GM12892 (cell line): ENCODE measurements at regions not wholly inside any gene's neighbourhood (a gene's known extent, or its start where the extent isn't known, plus 50 kb on each side); places are given as distances from the start of the nearest gene placed in this dataset.
"Not testable (repeated sequence)": the region's sequence is repeated elsewhere in the genome, so short reads cannot be mapped to it uniquely, and the experiment has no call there.

Experiments used
- DNase-seq: peaks from one replicate; pipeline ENCODE4 v3.0.0; 2011; ENCODE audit not compliant: insufficient read length
- FAIRE-seq: peaks from 2 replicates; lab custom pipeline; 2011; peaks lifted over from hg19 to GRCh38; lab: Jason Lieb, UNC

DNA sequence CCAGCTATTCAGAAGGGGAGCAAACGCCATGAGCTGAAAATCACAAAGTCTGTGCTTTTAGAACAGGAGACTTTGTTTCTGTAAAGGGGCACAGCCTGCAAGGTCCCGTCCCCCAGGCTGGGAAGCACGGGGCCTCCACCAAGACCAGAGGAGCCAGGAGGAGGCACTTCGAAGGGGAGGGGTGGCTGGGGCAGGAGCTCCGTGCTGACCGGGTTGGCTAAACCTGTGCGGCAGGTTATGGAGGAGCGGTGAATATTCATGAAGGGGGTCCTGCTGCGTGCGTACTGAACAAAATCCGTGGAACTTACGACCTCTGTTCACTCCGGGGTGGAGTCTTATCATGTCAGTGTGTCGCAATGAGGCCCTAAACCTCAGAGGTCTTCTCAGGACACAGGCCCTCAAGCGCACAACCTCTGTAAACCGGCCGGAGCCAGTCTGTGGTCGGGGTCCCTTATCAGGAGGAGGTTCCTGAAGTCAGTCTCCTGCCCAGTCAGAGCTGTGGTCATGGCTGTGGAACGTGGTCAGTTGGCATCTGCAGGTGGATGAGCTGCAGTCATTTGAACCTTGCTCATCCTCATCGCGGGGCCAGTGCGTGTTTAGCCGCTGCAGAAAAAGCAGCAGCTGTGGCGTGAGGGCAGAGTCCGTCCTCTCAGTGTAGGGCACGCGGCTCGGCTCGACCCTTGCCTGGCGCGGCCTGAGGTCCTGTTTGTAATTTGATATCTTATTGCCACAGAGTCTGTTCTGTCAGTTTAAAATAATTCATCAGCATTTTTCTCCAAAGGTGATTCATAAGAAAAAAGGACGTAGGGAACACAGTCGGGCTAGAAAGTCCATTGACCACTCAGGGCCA lies 5507.7 kb upstream of the TPTE start:
- not testable (repeated sequence) for FAIRE-seq, DNase-seq

DNA sequence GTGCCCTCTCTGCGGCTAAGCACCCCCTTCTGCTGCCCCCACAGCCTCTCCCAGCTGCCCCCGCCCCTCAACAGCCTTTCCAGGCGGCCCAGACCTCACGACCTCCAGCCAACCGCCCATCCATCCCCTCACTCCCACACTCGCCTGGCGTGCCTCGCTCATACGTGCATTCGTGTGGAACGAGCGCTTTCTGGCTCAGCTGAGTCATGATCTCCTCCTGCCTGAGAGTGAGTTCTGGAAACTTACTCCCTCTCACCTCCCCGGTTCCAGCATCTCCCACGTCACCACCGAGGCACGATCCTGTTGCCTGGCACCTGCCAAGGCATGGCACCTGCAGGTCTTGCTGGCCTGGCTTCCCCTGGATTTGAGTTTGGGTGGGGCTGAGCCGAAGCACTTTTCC lies 5506.2 kb upstream of the TPTE start:
- FAIRE-seq, DNase-seq: not testable (repeated sequence)

DNA sequence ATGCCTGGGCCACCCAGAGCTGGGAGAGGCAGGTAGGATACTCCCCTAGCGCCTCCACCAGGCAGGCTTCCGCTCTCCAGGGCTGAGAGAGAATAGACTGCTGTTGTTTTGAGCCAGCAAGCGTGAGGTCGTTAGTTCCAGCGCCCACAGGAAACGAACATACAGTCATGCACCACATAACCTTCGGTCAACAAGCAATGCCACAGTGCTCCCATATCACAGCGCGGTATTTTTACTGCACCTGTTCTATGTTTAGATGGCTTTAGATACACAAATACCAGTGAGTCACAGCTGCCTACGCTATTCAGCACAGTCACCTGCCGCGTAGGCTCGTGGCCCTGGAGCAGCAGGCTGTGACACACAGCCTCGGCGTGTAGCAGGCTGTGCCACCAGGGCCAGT lies 5502.3 kb upstream of the TPTE start:
- DNase-seq, FAIRE-seq: not testable (repeated sequence)

DNA sequence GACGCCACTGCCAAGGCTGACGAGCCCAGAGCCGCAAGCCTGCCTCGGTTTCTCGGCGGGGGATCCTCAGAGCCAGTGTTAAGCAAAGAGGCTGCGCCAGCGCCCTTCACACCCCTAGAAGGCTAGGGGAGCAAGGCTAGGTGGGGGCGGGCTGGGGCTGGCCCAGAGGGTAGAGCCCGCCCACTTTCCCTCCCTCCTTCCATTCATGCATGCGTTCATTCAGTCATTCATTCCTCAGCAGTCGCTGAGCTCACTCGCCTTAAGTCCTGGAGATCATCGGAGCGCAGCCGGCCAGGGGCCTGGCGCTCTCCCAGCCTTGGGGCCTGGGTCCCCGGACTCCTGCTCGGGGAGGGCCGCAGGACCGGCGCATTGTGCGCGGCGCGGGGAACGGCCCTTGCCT lies 5499.6 kb upstream of the TPTE start:
- not testable (repeated sequence) for FAIRE-seq, DNase-seq

DNA sequence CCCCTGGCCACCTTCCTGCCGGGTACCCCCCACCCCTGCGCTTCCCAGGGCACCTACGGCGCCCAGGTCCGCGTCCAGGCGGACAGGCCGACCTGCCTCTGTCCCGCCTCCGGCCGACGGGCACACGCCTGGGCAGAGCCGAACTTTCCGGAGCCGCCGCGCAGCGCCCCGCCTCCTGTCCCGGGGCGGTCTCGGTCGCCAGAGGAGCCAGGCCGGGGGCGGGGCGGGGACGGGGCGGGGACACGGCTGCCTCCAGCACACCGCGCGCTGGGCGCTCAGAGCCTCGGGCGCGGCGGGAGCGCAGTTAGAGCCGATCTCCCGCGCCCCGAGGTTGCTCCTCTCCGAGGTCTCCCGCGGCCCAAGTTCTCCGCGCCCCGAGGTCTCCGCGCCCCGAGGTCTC lies 5499.1 kb upstream of the TPTE start:
- not testable (repeated sequence) for DNase-seq, FAIRE-seq

DNA sequence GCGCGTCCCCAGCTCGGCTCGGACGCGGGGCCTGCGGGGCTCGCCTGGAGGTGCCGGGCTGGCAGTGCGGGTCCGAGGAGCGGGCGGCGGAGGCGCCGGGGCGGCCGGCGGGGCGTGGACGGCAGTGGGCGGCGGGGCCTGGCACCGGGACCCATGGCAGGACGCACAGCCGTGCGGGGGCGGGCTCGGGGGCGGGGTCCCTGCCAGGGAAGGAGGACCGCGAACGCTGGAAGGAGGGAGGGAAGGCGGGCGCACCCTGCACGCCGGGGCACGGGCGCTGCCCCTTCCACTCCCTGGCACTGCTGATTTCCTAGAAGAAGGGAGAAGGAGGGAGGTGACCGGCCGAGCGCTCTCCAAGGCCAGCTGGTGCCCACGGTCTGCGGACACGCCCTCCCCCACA lies 5498.6 kb upstream of the TPTE start:
- DNase-seq, FAIRE-seq: not testable (repeated sequence)

DNA sequence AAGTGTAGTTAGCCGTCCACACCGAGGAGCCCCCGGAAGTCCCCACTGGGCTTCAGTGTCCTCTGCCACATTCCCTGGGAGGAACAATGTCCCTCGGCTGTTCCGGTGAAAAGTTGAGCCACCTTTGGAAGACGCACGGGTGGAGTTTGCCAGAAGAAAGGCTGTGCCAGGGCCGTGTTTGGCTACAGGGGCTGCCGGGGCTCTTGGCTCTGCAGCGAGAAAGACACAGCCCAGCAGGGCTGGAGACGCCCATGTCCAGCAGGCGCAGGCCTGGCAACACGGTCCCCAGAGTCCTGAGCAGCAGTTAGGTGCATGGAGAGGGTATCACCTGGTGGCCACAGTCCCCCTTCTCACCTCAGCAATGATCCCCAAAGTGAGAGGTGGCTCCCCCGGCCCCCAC lies 5486.2 kb upstream of the TPTE start:
- DNase-seq, FAIRE-seq: not testable (repeated sequence)

DNA sequence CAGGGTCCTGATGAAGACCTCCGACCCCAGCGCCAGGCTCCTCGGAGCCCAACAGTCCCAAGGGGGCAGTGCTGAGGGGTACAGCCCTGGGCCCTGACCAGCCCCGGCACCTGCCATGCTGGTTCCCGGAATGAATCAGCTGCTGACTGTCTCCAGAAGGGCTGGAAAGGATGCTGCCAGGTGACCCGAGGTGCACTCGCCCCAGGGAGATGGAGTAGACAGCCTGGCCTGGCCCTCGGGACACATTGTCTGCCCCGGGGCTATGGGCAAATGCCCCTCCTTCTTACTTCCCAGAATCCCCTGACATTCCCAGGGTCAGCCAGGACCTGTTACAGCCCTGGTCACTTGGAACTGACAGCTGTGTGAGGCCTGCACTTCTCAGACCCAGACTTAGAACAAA lies 5485.8 kb upstream of the TPTE start:
- not testable (repeated sequence) for DNase-seq, FAIRE-seq

DNA sequence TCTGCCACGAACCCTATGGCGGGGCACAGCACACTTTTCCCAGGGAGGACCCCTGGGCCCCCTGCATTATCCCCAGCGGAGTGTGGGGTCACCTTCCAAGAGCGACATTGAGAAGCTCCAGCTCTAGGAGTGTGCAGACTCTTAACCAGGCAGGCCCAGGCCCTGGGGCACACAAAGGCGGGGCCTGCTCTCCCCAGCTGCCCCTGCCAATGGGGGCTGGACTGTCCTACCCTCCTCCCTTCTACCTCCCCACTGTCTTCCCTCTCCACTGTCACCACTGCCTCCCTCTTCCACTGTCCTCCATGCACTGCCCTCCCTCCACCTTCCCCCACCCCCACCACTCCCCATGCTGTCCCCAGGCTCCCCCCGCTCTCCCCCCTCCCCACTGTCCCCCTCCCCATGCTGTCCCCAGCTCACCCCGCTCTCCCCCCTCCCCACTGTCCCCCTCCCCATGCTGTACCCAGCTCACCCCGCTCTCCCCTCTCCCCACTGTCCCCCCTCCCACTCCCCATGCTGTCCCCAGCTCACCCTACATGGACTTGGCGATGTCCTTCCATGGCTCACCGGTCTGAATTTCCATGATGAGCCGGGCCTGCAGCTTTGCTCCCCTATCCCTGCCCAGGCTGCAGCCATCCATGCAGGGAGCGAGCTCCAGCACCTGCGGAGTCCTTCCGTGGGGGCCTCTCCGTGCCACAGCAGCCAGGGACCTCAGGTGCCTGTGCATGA lies 5483.6 kb upstream of the TPTE start:
- not testable (repeated sequence) for FAIRE-seq, DNase-seq

DNA sequence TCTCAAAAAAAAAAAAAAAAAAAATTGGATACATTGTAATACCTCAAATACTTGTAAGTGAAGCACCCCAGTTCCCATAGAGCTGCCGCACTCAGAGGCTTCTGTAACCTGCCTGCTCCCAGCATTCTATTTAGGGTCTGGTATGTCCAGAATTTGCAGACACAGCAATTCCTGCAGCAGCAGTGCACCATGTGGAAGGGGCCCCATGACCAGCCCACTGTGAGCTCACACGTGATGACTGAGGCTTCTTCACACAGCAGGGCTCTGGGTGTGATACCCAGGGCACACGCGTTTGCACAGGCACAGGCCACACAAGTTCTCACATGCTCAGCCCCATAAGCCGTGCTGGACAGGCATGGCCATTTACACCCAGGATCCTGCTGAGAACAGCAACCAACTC lies 5481.5 kb upstream of the TPTE start:
- FAIRE-seq = not testable (repeated sequence)

DNA sequence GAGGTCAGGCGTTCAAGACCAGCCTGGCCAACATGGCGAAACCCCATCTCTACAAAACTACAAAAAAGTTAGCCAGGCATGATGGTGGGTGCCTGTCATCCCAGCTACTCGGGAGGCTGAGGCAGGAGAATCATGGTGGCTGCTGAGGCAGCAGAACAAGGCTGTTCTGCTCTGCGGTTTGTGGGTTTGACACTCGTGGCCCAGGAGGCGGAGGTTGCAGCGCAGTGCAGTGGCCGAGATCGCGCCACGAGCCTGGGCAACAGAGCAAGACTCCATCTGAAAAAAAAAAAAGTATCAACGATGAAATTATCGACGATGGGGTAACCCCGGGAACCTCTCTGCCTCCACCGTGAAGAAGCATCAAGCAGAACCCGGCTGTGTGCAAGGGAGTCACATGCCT lies 5478.8 kb upstream of the TPTE start:
- not testable (repeated sequence) for FAIRE-seq, DNase-seq

More for the DNA sequence above, 5481.5 kb upstream of the TPTE start:
- not testable (repeated sequence) for DNase-seq

DNA sequence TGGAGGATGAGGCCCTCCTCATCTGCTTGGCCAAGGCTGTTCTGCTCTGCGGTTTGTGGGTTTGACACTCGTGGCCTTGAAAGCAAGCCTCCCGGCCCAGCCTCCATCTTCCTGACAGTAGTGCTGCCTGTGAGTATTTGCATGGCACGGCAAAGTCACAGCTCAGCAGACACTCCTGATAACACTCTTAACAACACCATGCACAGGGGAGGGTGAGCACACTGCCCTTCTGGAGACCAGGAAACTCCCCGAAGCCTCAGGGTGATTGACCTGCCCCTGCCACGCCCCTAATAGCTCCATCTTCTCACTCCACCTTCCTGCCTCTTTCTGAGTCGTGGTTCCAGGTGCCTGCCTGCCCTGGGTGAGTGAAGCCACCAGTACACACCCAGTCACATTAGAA lies 5476.6 kb upstream of the TPTE start:
- not testable (repeated sequence) for DNase-seq, FAIRE-seq

DNA sequence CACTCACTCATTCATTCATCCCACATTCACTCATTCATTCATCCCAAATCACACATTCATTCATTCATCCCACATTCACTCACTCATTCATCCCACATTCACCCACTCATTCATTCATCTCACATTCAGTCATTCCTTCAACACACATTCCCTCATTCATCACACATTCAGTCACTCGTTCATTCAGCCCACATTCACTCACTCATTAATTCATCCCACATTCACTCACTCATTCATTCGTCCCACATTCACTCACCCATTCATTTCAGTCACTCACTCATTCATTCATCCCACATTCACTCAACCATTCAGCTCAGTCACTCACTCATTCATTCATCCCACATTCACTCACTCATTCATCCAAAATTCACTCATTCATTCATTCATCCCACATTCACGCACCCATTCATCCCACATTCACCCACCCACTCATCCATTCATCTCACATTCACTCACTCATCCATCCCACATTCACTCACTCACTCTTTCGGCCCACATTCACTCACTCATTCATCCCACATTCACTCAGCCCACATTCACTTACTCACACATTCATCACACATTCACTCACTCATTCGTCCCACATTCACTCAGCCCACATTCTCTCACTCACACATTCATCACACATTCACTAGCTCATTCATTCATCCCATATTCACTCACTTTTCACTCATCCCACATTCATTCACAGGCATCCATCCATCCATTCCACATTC lies 5469.9 kb upstream of the TPTE start:
- DNase-seq, FAIRE-seq: not testable (repeated sequence)

DNA sequence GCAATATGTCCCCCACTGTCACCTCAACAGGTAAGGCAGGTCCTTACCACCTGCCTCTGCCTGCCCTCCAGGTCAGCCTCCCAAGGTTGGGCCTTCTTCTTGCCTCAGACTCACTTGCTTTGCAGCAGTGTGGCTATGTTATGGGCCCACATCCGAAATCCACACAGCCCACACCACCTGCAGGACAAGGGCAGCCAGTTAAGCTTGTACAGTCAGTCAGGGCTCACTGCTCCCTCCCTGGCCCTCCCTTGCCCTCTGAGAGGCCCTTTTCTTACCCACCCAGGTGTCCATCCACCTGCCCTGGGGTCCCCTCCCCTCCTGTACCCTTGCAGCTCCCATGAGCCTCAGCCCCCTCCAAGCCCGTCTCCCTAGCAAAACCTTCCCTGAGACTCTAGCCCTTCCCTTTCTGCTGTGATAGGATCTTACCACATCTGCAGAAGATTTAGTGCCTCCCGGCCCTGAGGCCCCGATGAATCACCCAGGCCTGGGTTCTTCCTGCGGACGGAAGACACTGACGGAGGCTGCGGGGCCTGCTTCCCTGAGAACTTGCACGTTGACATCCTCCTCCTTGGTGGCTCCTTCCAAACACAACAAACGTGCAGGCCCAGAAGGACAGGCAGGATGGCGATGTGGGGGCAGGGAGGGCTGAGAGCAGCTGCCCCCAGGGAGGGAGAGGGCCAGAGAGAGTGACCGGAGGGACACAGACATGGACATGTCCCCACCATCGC lies 5466.2 kb upstream of the TPTE start:
- not testable (repeated sequence) for DNase-seq, FAIRE-seq

DNA sequence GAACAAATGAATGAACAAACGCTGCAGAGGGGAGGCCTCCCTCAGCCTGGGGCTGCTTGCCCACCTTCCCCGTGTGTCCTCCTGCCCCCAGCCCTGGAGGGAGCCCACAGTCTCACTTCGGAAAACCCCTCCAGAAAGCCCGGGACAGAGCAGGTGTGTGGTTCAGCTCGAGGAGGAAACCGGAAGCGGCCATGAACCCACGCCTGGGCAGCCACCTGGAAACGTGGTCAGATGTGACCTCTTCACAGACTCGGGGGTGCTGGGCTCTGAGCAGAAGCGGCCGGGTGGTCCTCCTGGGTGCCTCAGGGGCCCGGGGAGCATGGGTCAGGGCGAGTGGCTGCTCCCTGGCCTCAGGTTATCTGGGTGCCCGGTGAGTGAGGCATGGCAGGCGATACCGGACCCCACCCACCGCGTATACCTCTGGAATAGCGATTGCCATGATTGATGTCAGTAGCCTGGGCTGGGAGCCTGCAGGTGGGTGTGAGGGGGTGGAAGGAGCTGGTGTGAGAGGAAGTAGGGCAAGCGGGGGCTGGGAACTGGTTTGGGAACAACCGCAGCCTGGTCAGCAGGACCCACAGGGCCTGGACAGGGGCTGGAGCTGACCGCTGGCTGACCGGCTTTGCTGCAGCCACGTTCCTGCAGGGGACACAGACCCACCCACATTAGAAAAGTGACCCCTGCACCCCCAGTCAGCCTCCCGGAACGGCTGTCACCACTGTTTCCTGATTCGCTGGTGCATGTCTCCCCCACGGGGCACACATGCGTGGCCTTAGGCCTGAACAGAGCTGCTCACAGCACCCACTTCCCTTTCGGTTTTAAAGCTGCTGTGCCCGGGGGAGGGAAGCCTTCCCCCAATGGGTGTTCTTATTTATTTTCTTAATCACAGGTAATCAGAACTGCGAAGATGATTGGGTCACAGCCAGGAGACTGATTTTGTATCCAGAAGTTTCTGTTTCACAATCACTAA lies 5465.1 kb upstream of the TPTE start:
- DNase-seq, FAIRE-seq: not testable (repeated sequence)

DNA sequence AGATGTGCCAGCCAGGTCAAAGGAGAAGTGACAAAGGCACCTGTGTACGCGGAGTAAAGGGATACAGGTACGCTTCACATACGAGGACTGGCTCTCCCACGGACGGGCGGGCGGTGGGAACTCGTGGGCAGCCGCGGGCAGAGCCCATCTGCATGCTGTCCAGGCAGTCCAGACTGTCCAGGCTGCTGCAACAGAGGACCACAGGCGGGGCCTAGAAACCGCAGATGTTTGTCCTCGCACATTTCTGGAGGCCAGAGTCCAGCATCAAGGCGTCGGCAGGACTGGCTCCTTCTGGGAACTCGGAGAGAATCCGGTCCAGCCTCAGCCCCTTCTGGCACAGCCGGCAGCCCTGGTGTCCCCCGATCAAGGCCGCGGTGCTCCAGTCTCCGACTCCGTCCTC lies 5464.3 kb upstream of the TPTE start:
- FAIRE-seq, DNase-seq: not testable (repeated sequence)

DNA sequence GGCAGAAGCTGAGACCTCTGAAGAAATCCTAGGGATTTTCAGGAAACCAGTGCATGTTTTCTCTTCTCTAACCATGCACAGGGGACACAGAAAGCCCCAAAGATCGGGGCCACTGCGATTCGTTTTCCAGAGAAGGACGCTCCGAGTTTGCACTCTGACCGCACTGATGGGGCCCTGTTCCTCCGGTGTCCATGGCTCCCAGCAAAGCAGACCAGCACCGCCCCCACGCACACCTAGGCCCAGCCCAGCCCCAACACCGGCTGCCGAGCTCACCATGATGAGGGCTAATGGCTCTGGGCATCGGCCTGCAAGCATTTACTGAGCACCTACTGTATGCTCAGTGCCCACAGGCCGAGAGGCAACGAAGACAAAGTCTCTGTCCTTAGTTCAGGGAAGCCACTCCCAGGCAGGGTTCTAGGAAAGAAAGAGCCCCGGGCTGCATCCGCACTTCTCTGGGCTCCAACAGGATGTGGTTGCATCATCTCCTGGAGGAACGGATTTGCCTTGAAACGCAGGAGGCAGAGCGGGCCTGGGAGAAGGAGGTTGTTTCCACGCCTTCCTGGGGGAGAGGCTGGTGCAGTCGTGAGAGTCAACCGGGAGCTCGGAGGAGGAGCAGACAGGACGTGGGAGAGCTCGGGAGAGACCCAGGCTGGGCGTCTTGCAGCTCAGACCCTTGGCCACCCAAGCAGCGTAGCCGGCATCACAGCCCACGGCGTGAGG lies 5460.9 kb upstream of the TPTE start:
- not testable (repeated sequence) for DNase-seq, FAIRE-seq
